PC-3 (cell line): ENCODE measurements at regions not wholly inside any gene's neighbourhood (a gene's known extent, or its start where the extent isn't known, plus 50 kb on each side); places are given as distances from the start of the nearest gene placed in this dataset.

ENCODE experiments used
- ATAC-seq: fragments of 200-7000 bp; cut with Tn5 transposase; 2 replicates; pipeline ENCODE4 v1.9.1; 2020; ENCODE audit warnings: mild to moderate bottlenecking, moderate library complexity
- BruUV-seq: library from RNA; stranded (reverse); fragments of 400-500 nt; replicated peaks from 2 replicates; lab custom pipeline; 2021; lab: Mats Ljungman, UMichigan
- CTCF ChIA-PET: fragments of 300-600 bp; sonication (Branson Sonifier 250); formaldehyde crosslinking; loops from one replicate; lab custom pipeline; 2022; ENCODE audit warnings: antibody characterized with exemption; lab: Charles Lee
- POLR2A ChIA-PET: fragments of 300-600 bp; sonication (Branson Sonifier 250); formaldehyde crosslinking; loops from one replicate; lab custom pipeline; 2022; ENCODE audit warnings: antibody characterized with exemption; ENCODE audit not compliant: unreplicated experiment; lab: Charles Lee
- DNase-seq: peaks from one replicate; pipeline ENCODE4 v3.0.0-alpha.2; 2015
- H2AFZ ChIP-seq: fragments of 300-600 bp; sonication (generic); 2 replicates; pipeline ENCODE4 v1.6.0; 2016; ENCODE audit warnings: antibody characterized with exemption, low read length
- H3F3A ChIP-seq: fragments of 300-600 bp; sonication (generic); one replicate; pipeline ENCODE4 v1.6.0; 2017; ENCODE audit warnings: antibody characterized with exemption, low read length, control low read depth, mild to moderate bottlenecking; ENCODE audit not compliant: unreplicated experiment
- H3K27ac ChIP-seq: fragments of 300-600 bp; sonication (generic); 2 replicates; pipeline ENCODE4 v1.5.1; 2016; ENCODE audit warnings: mild to moderate bottlenecking, low read length
- H3K27me3 ChIP-seq: fragments of 300-600 bp; sonication (generic); 2 replicates; pipeline ENCODE4 v1.6.1; 2016; ENCODE audit warnings: low read length, mixed read lengths
- H3K36me3 ChIP-seq: fragments of 300-600 bp; sonication (generic); 2 replicates; pipeline ENCODE4 v1.6.1; 2016; ENCODE audit warnings: low read depth, mixed run types, low read length, mixed read lengths
- H3K4me1 ChIP-seq: fragments of 300-600 bp; sonication (generic); 2 replicates; pipeline ENCODE4 v1.5.1; 2016; ENCODE audit warnings: low read length; ENCODE audit not compliant: insufficient read depth
- H3K4me2 ChIP-seq: fragments of 300-600 bp; sonication (generic); 2 replicates; pipeline ENCODE4 v1.6.0; 2016; ENCODE audit warnings: low read length
- H3K4me3 ChIP-seq: fragments of 300-600 bp; sonication (generic); 2 replicates; pipeline ENCODE4 v1.5.1; 2016; ENCODE audit warnings: mild to moderate bottlenecking, low read length, mixed read lengths
- H3K79me2 ChIP-seq: fragments of 300-600 bp; sonication (generic); 2 replicates; pipeline ENCODE4 v1.6.1; 2017; ENCODE audit warnings: low read length, mixed read lengths
- H3K9ac ChIP-seq: fragments of 300-600 bp; sonication (generic); 2 replicates; pipeline ENCODE4 v1.6.0; 2016; ENCODE audit warnings: mild to moderate bottlenecking, low read length
- H3K9me2 ChIP-seq: fragments of 300-600 bp; sonication (generic); replicated peaks from 2 replicates; pipeline ENCODE4 v1.6.1; 2016; ENCODE audit warnings: mixed run types, low read length, mixed read lengths
- H3K9me3 ChIP-seq: fragments of 300-600 bp; sonication (generic); 2 replicates; pipeline ENCODE4 v1.6.1; 2016; ENCODE audit warnings: low read length, mixed read lengths
- H4K20me1 ChIP-seq: fragments of 300-600 bp; sonication (generic); 2 replicates; pipeline ENCODE4 v1.6.1; 2016; ENCODE audit warnings: low read length, mixed read lengths
- CTCF ChIP-seq: fragments of 300-600 bp; sonication (generic); conservative IDR thresholded peaks from 2 replicates; pipeline ENCODE4 v1.5.1; 2017; ENCODE audit warnings: antibody characterized with exemption, low read depth, mild to moderate bottlenecking, low read length
- EZH2 ChIP-seq: fragments of 300-600 bp; sonication (generic); IDR thresholded peaks from one replicate; pipeline ENCODE4 v1.6.1; 2017; ENCODE audit warnings: antibody characterized with exemption, mild to moderate bottlenecking, low read length; ENCODE audit not compliant: unreplicated experiment
- EZH2phosphoT487 ChIP-seq: fragments of 300-600 bp; sonication (generic); IDR thresholded peaks from 2 replicates; pipeline ENCODE4 v1.6.1; 2018; ENCODE audit warnings: mild to moderate bottlenecking, antibody characterized with exemption, low read length, borderline replicate concordance
- intact Hi-C: fragments of 100-400 bp; cut with micrococcal nuclease; formaldehyde crosslinking; loops from 2 replicates; pipeline ENCODE4 v1.9.0; 2023

- TF ChIP-seq CTCF = no peak
- CTCF ChIA-PET = no interaction called here
Measured at GRCh38 chr21:35727830-35728229, 332.5 kb downstream of the SETD4 start.

GRCh38 chr21:35724156-35724555 is 336.2 kb downstream of the SETD4 start:
- no TSS peak for BruUV-seq
- intact Hi-C loops = no loop called here
- H3F3A ChIP-seq = no peaks in the 10 kb centered on the region

More at GRCh38 chr21:35727830-35728229, 332.5 kb downstream of the SETD4 start:
- no peak overlapping the region for H3K27ac ChIP-seq
- H3K36me3 ChIP-seq = no peaks in the 10 kb centered on the region
- no peak for ATAC-seq
- H3K9me3 ChIP-seq = no peaks in the 10 kb centered on the region
- H3K27me3 ChIP-seq = no peaks in the 10 kb centered on the region
- no peak for DNase-seq
- POLR2A ChIA-PET = no interaction called here
- no peaks in the 10 kb centered on the region; the same call in 1 of the 2 replicates for H3K4me1 ChIP-seq
- no peak overlapping the region for H3K4me3 ChIP-seq
- H3K9me2 ChIP-seq = no peaks in the 10 kb centered on the region
- no peaks in the 10 kb centered on the region for H4K20me1 ChIP-seq
- no peak overlapping the region for H2AFZ ChIP-seq
- intact Hi-C loops = no loop called here
- no peak overlapping the region for H3K9ac ChIP-seq
- H3K79me2 ChIP-seq = no peaks in the 10 kb centered on the region
- no peak overlapping the region for H3K4me2 ChIP-seq
- no peaks in the 10 kb centered on the region for H3F3A ChIP-seq
- no TSS peak for BruUV-seq

GRCh38 chr21:35721701-35722100 is 338.6 kb downstream of the SETD4 start:
- no peaks in the 10 kb centered on the region for H3K4me1 ChIP-seq

More at GRCh38 chr21:35724156-35724555, 336.2 kb downstream of the SETD4 start:
- H3K27me3 ChIP-seq = no peaks in the 10 kb centered on the region
- no peaks in the 10 kb centered on the region for H3K9me2 ChIP-seq
- H3K27ac ChIP-seq = no peak overlapping the region
- TF ChIP-seq CTCF (no peak), EZH2 (no peak), EZH2phosphoT487 (no peak)
- no peaks in the 10 kb centered on the region for H3K36me3 ChIP-seq
- ChIA-PET CTCF (no interaction called here), POLR2A (no interaction called here)
- H3K79me2 ChIP-seq = no peaks in the 10 kb centered on the region
- H3K4me3 ChIP-seq = no peak overlapping the region
- DNase-seq (no peak), ATAC-seq (no peak)
- H4K20me1 ChIP-seq = no peaks in the 10 kb centered on the region
- H3K9me3 ChIP-seq = no peaks in the 10 kb centered on the region
- no peaks in the 10 kb centered on the region for H3K4me1 ChIP-seq
- H3K9ac ChIP-seq = no peak overlapping the region
- H3K4me2 ChIP-seq = no peak overlapping the region
- no peak overlapping the region for H2AFZ ChIP-seq

More at GRCh38 chr21:35721701-35722100, 338.6 kb downstream of the SETD4 start:
- POLR2A ChIA-PET = no interaction called here
- DNase-seq (no peak), ATAC-seq (no peak)
- no peak overlapping the region for H3K4me2 ChIP-seq
- no peaks in the 10 kb centered on the region for H3K27me3 ChIP-seq
- no TSS peak for BruUV-seq
- H3K27ac ChIP-seq = no peak overlapping the region
- H4K20me1 ChIP-seq = no peaks in the 10 kb centered on the region
- H3K9ac ChIP-seq = no peak overlapping the region
- no peaks in the 10 kb centered on the region for H3K79me2 ChIP-seq
- TF ChIP-seq EZH2 (no peak), EZH2phosphoT487 (no peak), CTCF (no peak)
- no peaks in the 10 kb centered on the region for H3K9me2 ChIP-seq
- CTCF ChIA-PET = no interaction called here
- H2AFZ ChIP-seq = no peak overlapping the region
- intact Hi-C loops = no loop called here
- no peaks in the 10 kb centered on the region for H3K9me3 ChIP-seq
- no peaks in the 10 kb centered on the region for H3F3A ChIP-seq
- H3K36me3 ChIP-seq = no peaks in the 10 kb centered on the region
- H3K4me3 ChIP-seq = no peak overlapping the region
